Kidney (tissue), 13 donors: ENCODE measurements at regions not wholly inside any gene's neighbourhood (a gene's known extent, or its start where the extent isn't known, plus 50 kb on each side); places are given as distances from the start of the nearest gene placed in this dataset.
"Not testable (repeated sequence)": the region's sequence is repeated elsewhere in the genome, so short reads cannot be mapped to it uniquely, and the experiment has no call there.

Experiments used
- DNase-seq, 5 donors: peaks; one replicate each; pipeline ENCODE4 v3.0.0-alpha.2; 2013 to 2020
- FAIRE-seq: peaks from 2 replicates; lab custom pipeline; 2012; peaks lifted over from hg19 to GRCh38; lab: Jason Lieb, UNC
- H3K27ac ChIP-seq, 2 donors: one replicate each; pipeline ENCODE4 v1.7.0; 2013; ENCODE audit warnings: low read depth in 2 of 2, low read length in 2 of 2, inconsistent platforms in 1 of 2
- H3K27me3 ChIP-seq: one replicate; pipeline ENCODE4 v1.7.1; 2013; ENCODE audit warnings: low read length, inconsistent platforms; ENCODE audit not compliant: control insufficient read depth, insufficient read depth
- H3K36me3 ChIP-seq, 3 donors: one replicate each; pipeline versions ENCODE4 v1.7.0 to v1.7.1; 2013; ENCODE audit warnings: low read length in 3 of 3, control low read depth in 1 of 3, inconsistent platforms in 1 of 3; ENCODE audit not compliant: insufficient read depth in 3 of 3, control insufficient read depth in 2 of 3
- H3K4me1 ChIP-seq, 3 donors: one replicate each; pipeline versions ENCODE4 v1.7.0 to v1.7.1; 2013; ENCODE audit warnings: low read length in 3 of 3, inconsistent platforms in 1 of 3, low read depth in 1 of 3; ENCODE audit not compliant: control insufficient read depth in 2 of 3, insufficient read depth in 2 of 3
- H3K4me3 ChIP-seq, 3 donors: one replicate each; pipeline versions ENCODE4 v1.7.0 to v1.8.1; 2013; ENCODE audit warnings: low read length in 3 of 3, control low read depth in 1 of 3, inconsistent platforms in 1 of 3
- H3K9ac ChIP-seq, 3 donors: one replicate each; pipeline versions ENCODE4 v1.7.0 to v1.7.1; 2013; ENCODE audit warnings: low read length in 3 of 3, control low read depth in 1 of 3, inconsistent platforms in 1 of 3
- H3K9me3 ChIP-seq, 3 donors: one replicate each; pipeline versions ENCODE4 v1.7.0 to v1.7.1; 2013; ENCODE audit warnings: low read length in 3 of 3, control low read depth in 1 of 3, inconsistent platforms in 1 of 3; ENCODE audit not compliant: control insufficient read depth in 2 of 3, insufficient read depth in 1 of 3
- intact Hi-C: fragments of 100-400 bp; cut with DNase I; formaldehyde crosslinking; loops from one replicate; pipeline ENCODE4 v1.11.1; 2022
- TF ChIP-seq, protein P1 (sequence below): IDR thresholded peaks from 3 replicates; pipeline ENCODE4 v1.5.1; 2012; ENCODE audit warnings: mild to moderate bottlenecking, moderate library complexity, borderline replicate concordance; ENCODE audit not compliant: insufficient read depth; ENCODE audit errors: extremely low read depth
- donor health status: control.
- donor health status: control.
- donor health status: control.
- donor health status: control.
- donor health status: control.
- donor health status: DM: yes; HTN: yes; CAD: no.
- donor health status: Normal renal cell carcinoma (clear cell type).

DNA sequence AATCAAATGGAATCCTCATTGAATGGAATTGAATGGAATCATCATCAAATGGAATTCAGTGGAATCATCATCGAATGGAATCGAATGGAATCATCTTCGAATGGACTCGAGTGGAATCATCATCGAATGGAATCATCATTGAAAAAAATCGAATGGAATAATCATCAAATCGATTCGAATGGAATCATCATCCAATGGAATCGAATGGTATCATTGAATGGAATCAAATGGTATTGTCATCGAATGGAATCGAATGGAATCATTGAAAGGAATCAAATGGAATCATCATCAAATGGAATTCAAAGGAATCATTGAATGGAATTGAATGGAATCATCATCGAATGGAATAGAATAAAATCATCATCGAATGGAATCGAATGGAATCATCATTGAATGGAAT lies 619.3 kb downstream of the TP53TG3F start:
- no peaks in the 10 kb centered on the region for H3K27me3 ChIP-seq
- TF ChIP-seq, protein P1, sequence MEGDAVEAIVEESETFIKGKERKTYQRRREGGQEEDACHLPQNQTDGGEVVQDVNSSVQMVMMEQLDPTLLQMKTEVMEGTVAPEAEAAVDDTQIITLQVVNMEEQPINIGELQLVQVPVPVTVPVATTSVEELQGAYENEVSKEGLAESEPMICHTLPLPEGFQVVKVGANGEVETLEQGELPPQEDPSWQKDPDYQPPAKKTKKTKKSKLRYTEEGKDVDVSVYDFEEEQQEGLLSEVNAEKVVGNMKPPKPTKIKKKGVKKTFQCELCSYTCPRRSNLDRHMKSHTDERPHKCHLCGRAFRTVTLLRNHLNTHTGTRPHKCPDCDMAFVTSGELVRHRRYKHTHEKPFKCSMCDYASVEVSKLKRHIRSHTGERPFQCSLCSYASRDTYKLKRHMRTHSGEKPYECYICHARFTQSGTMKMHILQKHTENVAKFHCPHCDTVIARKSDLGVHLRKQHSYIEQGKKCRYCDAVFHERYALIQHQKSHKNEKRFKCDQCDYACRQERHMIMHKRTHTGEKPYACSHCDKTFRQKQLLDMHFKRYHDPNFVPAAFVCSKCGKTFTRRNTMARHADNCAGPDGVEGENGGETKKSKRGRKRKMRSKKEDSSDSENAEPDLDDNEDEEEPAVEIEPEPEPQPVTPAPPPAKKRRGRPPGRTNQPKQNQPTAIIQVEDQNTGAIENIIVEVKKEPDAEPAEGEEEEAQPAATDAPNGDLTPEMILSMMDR, result no peak
- H3K4me3 ChIP-seq, result no peak overlapping the region
- DNase-seq (peak in 1 of 5 donors; percentile 0), FAIRE-seq (no peak)
- H3K4me1 ChIP-seq, result no peaks in the 10 kb centered on the region
- intact Hi-C loops, result no loop called here
- no peaks in the 10 kb centered on the region for H3K36me3 ChIP-seq
- peaks cover 11 to 82% (median 21%) of the 10 kb centered on the region in 3 donors for H3K9me3 ChIP-seq
- H3K9ac ChIP-seq, result no peak overlapping the region
- H3K27ac ChIP-seq, result no peak overlapping the region

DNA sequence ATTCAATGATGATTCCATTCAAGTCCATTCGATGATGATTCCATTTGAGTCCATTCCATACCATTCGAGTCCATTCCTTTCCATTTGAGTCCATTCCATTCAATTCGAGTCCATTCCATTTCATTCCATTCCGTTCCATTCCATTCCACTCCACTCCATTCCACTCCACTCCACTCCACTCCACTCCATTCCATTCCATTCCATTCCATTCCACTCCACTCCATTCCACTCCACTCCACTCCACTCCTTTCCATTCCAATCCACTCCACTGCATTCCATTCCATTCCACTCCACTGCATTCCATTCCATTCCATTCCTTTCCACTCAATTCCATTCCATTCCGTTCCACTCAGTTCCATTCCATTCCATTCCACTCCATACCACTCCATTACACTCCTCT lies 625.6 kb downstream of the TP53TG3F start:
- H3K27me3 ChIP-seq, H3K36me3 ChIP-seq, intact Hi-C loops, H3K27ac ChIP-seq, H3K4me1 ChIP-seq, H3K9ac ChIP-seq, DNase-seq, FAIRE-seq: not testable (repeated sequence)
- peak overlapping the region in 1 of 3 donors; percentile 20 for H3K4me3 ChIP-seq
- H3K9me3 ChIP-seq, result peaks cover 26 to 90% (median 29%) of the 10 kb centered on the region in 3 donors

DNA sequence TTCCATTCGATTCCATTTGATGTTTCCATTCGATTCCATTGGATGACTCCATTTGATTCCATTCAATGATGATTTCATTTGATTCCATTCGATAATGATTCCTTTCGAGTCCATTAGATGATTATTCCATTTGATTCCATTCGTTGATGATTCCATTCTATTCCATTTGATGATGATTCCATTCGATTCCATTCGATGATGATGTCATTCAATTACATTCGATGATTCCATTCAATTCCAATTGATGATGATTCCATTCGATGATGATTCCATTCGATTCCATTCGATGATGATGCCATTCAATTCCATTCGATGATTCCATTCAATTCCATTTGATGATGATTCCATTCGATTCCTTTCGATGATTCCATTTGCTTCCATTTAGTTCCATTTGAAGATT lies 635.6 kb downstream of the TP53TG3F start:
- peaks cover 9 to 63% (median 20%) of the 10 kb centered on the region in 3 donors for H3K9me3 ChIP-seq
- FAIRE-seq, intact Hi-C loops, H3K4me3 ChIP-seq, H3K27me3 ChIP-seq, H3K4me1 ChIP-seq, H3K27ac ChIP-seq, DNase-seq, H3K9ac ChIP-seq, H3K36me3 ChIP-seq: not testable (repeated sequence)

DNA sequence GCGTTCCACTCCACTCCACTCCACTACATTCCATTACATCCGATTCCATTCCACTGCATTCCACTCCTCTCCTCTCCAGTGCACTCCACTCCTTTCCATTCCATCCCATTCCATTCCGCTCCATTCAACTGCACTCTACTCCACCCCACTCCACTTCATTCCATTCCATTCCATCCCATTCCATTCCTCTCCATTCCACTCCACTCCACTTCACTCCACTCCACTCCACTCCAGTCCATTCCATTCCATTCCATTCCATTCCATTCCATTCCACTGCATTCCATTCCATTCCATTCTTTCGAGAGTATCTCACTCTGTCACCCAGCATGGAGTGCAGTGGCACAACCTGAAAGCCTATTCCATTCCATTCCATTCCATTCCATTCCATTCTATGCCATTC lies 637.5 kb downstream of the TP53TG3F start:
- H3K9me3 ChIP-seq, result peaks cover 9 to 49% (median 20%) of the 10 kb centered on the region in 3 donors

DNA sequence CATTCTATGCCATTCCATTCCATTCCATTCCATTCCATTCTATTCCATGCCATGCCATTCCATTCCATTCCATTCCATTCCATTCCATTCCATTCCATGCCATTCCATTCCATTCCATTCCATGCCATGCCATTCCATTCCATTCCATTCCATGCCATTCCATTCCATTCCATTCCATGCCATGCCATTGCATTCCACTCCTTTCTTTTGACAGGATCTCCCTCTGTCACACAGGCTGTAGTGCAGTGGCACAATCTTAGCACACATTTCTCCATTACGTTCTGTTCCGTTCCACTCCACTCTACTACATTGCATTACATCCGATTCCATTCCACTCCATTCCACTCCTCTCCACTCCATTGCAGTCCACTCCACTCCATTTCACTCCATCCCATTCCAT lies 637.9 kb downstream of the TP53TG3F start:
- H3K9me3 ChIP-seq, result peaks cover 9 to 46% (median 20%) of the 10 kb centered on the region in 3 donors
- intact Hi-C loops, DNase-seq, H3K4me3 ChIP-seq, H3K36me3 ChIP-seq, H3K27ac ChIP-seq, H3K4me1 ChIP-seq, H3K27me3 ChIP-seq, H3K9ac ChIP-seq, FAIRE-seq: not testable (repeated sequence)

More for the DNA sequence above, 637.5 kb downstream of the TP53TG3F start:
- H3K4me1 ChIP-seq, H3K9ac ChIP-seq, H3K4me3 ChIP-seq, H3K36me3 ChIP-seq, H3K27ac ChIP-seq, FAIRE-seq, DNase-seq, H3K27me3 ChIP-seq, intact Hi-C loops: not testable (repeated sequence)

DNA sequence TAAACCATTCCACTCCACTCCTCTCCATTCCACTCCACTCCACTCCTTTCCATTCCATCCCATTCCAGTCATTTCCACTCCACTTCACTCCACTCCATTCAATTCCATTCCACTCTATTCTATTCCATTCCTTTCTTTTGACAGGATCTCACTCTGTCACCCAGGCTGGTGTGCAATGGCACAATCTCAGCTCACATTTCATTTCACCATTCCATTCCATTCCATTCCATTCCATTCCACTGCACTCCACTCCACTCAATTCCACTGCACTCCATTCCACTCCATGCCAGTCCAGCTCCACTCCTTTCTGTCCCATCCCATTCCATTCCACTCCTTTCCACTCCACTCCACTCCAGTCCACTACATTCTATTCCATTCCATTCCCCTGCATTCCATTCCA lies 638.6 kb downstream of the TP53TG3F start:
- peaks cover 9 to 44% (median 20%) of the 10 kb centered on the region in 3 donors for H3K9me3 ChIP-seq
- FAIRE-seq, H3K9ac ChIP-seq, DNase-seq, H3K4me1 ChIP-seq, H3K27ac ChIP-seq, H3K36me3 ChIP-seq, H3K27me3 ChIP-seq, intact Hi-C loops, H3K4me3 ChIP-seq: not testable (repeated sequence)

DNA sequence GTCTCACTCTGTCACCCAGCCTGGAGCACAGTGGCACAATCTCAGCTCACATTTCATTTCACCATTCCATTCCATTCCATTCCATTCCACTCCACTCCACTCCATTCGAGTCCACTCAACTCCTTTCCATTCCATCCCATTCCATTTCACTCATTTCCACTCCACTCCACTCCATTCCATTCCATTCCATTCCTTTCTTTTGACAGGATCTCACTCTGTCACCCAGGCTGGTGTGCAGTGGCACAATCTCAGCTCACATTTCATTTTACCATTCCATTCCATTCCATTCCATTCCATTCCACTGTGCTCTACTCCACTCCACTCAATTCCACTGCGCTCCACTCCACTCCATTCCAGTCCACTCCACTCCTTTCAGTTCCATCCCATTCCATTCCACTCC lies 639.6 kb downstream of the TP53TG3F start:
- not testable (repeated sequence) for DNase-seq
- peaks cover 6 to 40% (median 17%) of the 10 kb centered on the region in 3 donors for H3K9me3 ChIP-seq

More for the DNA sequence above, 639.6 kb downstream of the TP53TG3F start:
- H3K9ac ChIP-seq, intact Hi-C loops, H3K27me3 ChIP-seq, H3K4me1 ChIP-seq, H3K27ac ChIP-seq, H3K4me3 ChIP-seq, H3K36me3 ChIP-seq, FAIRE-seq: not testable (repeated sequence)
